ENCODE measurements at regions not wholly inside any gene's neighbourhood (a gene's known extent, or its start where the extent isn't known, plus 50 kb on each side); places are given as distances from the start of the nearest gene placed in this dataset.
A peak's percentile ranks its signal among the peaks of the same experiment; 100 is the strongest.
"Not testable (repeated sequence)": the region's sequence is repeated elsewhere in the genome, so short reads cannot be mapped to it uniquely, and the experiment has no call there.

DNA sequence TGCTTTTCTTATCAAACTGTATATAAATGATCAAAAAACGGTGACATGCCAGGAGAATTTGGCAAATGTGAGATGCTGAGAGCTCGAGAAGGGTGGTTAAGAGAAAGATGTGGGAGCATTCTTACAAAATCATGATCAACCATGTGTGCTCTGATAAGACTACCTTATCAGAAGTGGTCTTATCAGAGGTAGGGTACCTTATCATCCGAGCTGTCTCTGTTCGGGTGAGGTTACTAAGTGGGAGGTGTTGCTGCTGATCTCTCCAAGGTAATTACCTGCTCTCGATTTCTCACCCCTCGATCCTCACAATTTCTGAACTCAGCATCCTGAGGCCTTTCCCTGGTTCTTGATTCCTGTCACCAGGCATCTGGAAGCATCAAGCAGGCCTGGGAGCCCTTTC lies 813.0 kb upstream of the ID2 start:
- no peaks in the 10 kb centered on the region for H3K36me3 ChIP-seq (ENCODE audit: insufficient read depth, low read length, poor library complexity, severe bottlenecking)
- H3K9me3 ChIP-seq (ENCODE audit: low read depth, low read length, poor library complexity, severe bottlenecking), result no peaks in the 10 kb centered on the region
- no TSS peak for BruUV-seq (replicated peaks)
- H3K27me3 ChIP-seq (replicated peaks; ENCODE audit: insufficient read depth, low read depth, low read length, poor library complexity), result no peaks in the 10 kb centered on the region
- POLR2A ChIA-PET (ENCODE audit: low non-redundant PET), result no interaction called here
- intact Hi-C loops (cut with micrococcal nuclease; ENCODE audit: unreplicated experiment), result no loop called here
- no peaks in the 10 kb centered on the region for H3K4me1 ChIP-seq (ENCODE audit: insufficient read depth, low read length, poor library complexity, severe bottlenecking)
- no peak for DNase-seq (ENCODE audit: low spot score)
- CTCF ChIA-PET, result no interaction called here
- H3K27ac ChIP-seq (ENCODE audit: low read depth, low read length, poor library complexity, severe bottlenecking), result no peak overlapping the region
- no peak overlapping the region for H3K4me3 ChIP-seq (ENCODE audit: low read depth, low read length, poor library complexity, severe bottlenecking)
- TF ChIP-seq EZH2 (IDR thresholded peaks at IDR 0.05; ENCODE audit: borderline replicate concordance, low read depth, low read length, poor library complexity, severe bottlenecking), result no peak
- TF ChIP-seq, protein P1, sequence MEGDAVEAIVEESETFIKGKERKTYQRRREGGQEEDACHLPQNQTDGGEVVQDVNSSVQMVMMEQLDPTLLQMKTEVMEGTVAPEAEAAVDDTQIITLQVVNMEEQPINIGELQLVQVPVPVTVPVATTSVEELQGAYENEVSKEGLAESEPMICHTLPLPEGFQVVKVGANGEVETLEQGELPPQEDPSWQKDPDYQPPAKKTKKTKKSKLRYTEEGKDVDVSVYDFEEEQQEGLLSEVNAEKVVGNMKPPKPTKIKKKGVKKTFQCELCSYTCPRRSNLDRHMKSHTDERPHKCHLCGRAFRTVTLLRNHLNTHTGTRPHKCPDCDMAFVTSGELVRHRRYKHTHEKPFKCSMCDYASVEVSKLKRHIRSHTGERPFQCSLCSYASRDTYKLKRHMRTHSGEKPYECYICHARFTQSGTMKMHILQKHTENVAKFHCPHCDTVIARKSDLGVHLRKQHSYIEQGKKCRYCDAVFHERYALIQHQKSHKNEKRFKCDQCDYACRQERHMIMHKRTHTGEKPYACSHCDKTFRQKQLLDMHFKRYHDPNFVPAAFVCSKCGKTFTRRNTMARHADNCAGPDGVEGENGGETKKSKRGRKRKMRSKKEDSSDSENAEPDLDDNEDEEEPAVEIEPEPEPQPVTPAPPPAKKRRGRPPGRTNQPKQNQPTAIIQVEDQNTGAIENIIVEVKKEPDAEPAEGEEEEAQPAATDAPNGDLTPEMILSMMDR (conservative IDR thresholded peaks at IDR 0.05; ENCODE audit: low read depth, low read length), result no peak

- DNase-seq (ENCODE audit: low spot score); H3K4me3 ChIP-seq (ENCODE audit: low read depth, low read length, poor library complexity, severe bottlenecking); H3K36me3 ChIP-seq (ENCODE audit: insufficient read depth, low read length, poor library complexity, severe bottlenecking); H3K4me1 ChIP-seq (ENCODE audit: insufficient read depth, low read length, poor library complexity, severe bottlenecking); H3K9me3 ChIP-seq (ENCODE audit: low read depth, low read length, poor library complexity, severe bottlenecking); CTCF ChIA-PET; POLR2A ChIA-PET (ENCODE audit: low non-redundant PET); H3K27me3 ChIP-seq (replicated peaks; ENCODE audit: insufficient read depth, low read depth, low read length, poor library complexity); H3K27ac ChIP-seq (ENCODE audit: low read depth, low read length, poor library complexity, severe bottlenecking); BruUV-seq (replicated peaks); intact Hi-C loops (cut with micrococcal nuclease; ENCODE audit: unreplicated experiment): not testable (repeated sequence)
Observed at GRCh38 chr2:7876445-7876844, 805.4 kb upstream of the ID2 start.

GRCh38 chr2:7878266-7878665 lies 803.6 kb upstream of the ID2 start:
- H3K36me3 ChIP-seq (ENCODE audit: insufficient read depth, low read length, poor library complexity, severe bottlenecking); H3K27me3 ChIP-seq (replicated peaks; ENCODE audit: insufficient read depth, low read depth, low read length, poor library complexity); CTCF ChIA-PET; intact Hi-C loops (cut with micrococcal nuclease; ENCODE audit: unreplicated experiment); BruUV-seq (replicated peaks); POLR2A ChIA-PET (ENCODE audit: low non-redundant PET); H3K27ac ChIP-seq (ENCODE audit: low read depth, low read length, poor library complexity, severe bottlenecking); H3K4me1 ChIP-seq (ENCODE audit: insufficient read depth, low read length, poor library complexity, severe bottlenecking); H3K9me3 ChIP-seq (ENCODE audit: low read depth, low read length, poor library complexity, severe bottlenecking); DNase-seq (ENCODE audit: low spot score); H3K4me3 ChIP-seq (ENCODE audit: low read depth, low read length, poor library complexity, severe bottlenecking): not testable (repeated sequence)

DNA sequence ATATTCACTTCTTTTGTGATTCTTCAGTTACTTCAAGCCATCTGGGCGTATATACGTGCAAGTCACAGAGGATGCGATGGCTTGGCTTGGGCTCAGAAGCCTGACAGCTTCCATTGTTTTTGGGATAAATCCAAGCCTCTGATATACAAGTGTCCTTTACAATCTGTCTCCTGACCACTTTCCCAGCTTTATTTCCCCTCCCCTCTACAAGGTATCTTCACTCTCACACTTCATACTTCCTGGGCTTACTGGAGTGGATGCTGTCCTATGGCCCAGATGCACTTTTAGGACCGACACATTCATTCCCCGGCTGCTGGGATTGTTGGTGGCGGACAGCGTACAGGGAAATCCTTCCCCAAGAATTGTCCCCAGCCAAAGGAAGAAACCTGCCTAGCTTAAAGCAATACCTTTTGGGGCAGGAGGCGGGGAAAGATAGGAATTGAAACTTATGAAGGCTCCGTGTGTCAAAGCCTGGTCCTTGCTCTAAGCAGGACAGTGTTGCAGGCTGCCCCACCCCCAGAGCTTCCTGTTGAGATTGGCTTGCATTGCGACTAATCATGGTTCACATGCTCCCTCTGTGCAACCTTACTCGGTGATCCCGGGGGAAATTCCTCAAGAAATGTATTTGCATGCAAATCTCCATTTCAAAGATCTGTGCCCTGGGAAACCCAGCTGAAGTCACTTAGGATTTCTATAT lies 802.9 kb upstream of the ID2 start:
- BruUV-seq (replicated peaks), result no TSS peak
- Histone ChIP-seq H3K9me3 (ENCODE audit: low read depth, low read length, poor library complexity, severe bottlenecking) (no peaks in the 10 kb centered on the region), H3K4me1 (ENCODE audit: insufficient read depth, low read length, poor library complexity, severe bottlenecking) (no peaks in the 10 kb centered on the region), H3K36me3 (ENCODE audit: insufficient read depth, low read length, poor library complexity, severe bottlenecking) (no peaks in the 10 kb centered on the region), H3K4me3 (ENCODE audit: low read depth, low read length, poor library complexity, severe bottlenecking) (no peak overlapping the region), H3K27ac (ENCODE audit: low read depth, low read length, poor library complexity, severe bottlenecking) (no peak overlapping the region), H3K27me3 (replicated peaks; ENCODE audit: insufficient read depth, low read depth, low read length, poor library complexity) (no peaks in the 10 kb centered on the region)
- POLR2A ChIA-PET (ENCODE audit: low non-redundant PET), result no interaction called here
- CTCF ChIA-PET, result no interaction called here
- DNase-seq (ENCODE audit: low spot score), result peak; percentile 33
- intact Hi-C loops (cut with micrococcal nuclease; ENCODE audit: unreplicated experiment), result no loop called here
- TF ChIP-seq, protein P1 (conservative IDR thresholded peaks at IDR 0.05; ENCODE audit: low read depth, low read length), result no peak
- TF ChIP-seq EZH2 (IDR thresholded peaks at IDR 0.05; ENCODE audit: borderline replicate concordance, low read depth, low read length, poor library complexity, severe bottlenecking), result no peak
